HEK293 (cell line): ENCODE measurements at regions not wholly inside any gene's neighbourhood (a gene's known extent, or its start where the extent isn't known, plus 50 kb on each side); places are given as distances from the start of the nearest gene placed in this dataset.

Experiments
- YY1 ChIP-seq: fragments of 450-650 bp; formaldehyde crosslinking; IDR thresholded peaks from 2 replicates; pipeline ENCODE4 v1.5.1; 2018; ENCODE audit warnings: missing biosample characterization, missing genetic modification characterization
- ZNF19 ChIP-seq: fragments of 450-650 bp; formaldehyde crosslinking; IDR thresholded peaks from 2 replicates; pipeline ENCODE4; 2016; ENCODE audit warnings: missing biosample characterization, missing genetic modification characterization, low read depth
- ZNF311 ChIP-seq: fragments of 450-650 bp; formaldehyde crosslinking; IDR thresholded peaks from 2 replicates; pipeline ENCODE4 v1.5.1; 2017; ENCODE audit warnings: missing biosample characterization, missing genetic modification characterization, borderline replicate concordance
- TF ChIP-seq, protein P1 (sequence below): fragments of 450-650 bp; IDR thresholded peaks from 2 replicates; pipeline ENCODE4 v1.5.1; 2018; ENCODE audit warnings: missing biosample characterization, mild to moderate bottlenecking, missing genetic modification characterization
- TF ChIP-seq, protein P2 (sequence below): fragments of 450-650 bp; formaldehyde crosslinking; IDR thresholded peaks from 2 replicates; pipeline ENCODE4 v1.5.1; 2016; ENCODE audit warnings: missing biosample characterization, missing genetic modification characterization
- TF ChIP-seq, protein P3 (sequence below): fragments of 450-650 bp; formaldehyde crosslinking; IDR thresholded peaks from 2 replicates; pipeline ENCODE4 v1.5.1; 2016; ENCODE audit warnings: missing biosample characterization, missing genetic modification characterization

DNA sequence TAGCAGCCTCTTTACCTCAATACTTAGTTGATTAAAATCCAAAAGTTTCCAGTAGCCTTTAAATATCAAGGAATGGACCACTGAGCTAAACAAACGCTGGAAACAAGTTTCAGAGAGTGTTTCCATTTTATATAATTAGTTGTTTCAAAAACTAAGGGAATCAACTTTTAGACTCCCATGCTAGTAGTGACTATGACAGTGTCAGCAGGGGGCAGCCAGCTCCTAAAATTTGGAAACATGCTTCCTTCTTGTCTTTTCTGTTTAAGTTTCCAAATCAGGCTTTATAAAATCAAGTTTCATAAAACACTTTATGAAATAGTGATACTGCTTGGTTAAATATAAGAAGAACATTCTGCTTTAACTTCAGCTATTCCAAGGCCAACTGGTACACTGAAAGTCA is 138.2 kb upstream of the TMEM229A start:
- TF ChIP-seq, protein P1, sequence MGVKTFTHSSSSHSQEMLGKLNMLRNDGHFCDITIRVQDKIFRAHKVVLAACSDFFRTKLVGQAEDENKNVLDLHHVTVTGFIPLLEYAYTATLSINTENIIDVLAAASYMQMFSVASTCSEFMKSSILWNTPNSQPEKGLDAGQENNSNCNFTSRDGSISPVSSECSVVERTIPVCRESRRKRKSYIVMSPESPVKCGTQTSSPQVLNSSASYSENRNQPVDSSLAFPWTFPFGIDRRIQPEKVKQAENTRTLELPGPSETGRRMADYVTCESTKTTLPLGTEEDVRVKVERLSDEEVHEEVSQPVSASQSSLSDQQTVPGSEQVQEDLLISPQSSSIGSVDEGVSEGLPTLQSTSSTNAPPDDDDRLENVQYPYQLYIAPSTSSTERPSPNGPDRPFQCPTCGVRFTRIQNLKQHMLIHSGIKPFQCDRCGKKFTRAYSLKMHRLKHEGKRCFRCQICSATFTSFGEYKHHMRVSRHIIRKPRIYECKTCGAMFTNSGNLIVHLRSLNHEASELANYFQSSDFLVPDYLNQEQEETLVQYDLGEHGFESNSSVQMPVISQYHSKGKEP, result no peak
- TF ChIP-seq, protein P2, sequence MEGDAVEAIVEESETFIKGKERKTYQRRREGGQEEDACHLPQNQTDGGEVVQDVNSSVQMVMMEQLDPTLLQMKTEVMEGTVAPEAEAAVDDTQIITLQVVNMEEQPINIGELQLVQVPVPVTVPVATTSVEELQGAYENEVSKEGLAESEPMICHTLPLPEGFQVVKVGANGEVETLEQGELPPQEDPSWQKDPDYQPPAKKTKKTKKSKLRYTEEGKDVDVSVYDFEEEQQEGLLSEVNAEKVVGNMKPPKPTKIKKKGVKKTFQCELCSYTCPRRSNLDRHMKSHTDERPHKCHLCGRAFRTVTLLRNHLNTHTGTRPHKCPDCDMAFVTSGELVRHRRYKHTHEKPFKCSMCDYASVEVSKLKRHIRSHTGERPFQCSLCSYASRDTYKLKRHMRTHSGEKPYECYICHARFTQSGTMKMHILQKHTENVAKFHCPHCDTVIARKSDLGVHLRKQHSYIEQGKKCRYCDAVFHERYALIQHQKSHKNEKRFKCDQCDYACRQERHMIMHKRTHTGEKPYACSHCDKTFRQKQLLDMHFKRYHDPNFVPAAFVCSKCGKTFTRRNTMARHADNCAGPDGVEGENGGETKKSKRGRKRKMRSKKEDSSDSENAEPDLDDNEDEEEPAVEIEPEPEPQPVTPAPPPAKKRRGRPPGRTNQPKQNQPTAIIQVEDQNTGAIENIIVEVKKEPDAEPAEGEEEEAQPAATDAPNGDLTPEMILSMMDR, result 0 out of 2 replicates have a peak, but pooled peaks have one; percentile 19
- no peak for TF ChIP-seq ZNF311 (tag by site-specific recombination)
- TF ChIP-seq ZNF19 (tag by site-specific recombination), result no peak
- no peak for TF ChIP-seq YY1 (tag by site-specific recombination)
- TF ChIP-seq, protein P3, sequence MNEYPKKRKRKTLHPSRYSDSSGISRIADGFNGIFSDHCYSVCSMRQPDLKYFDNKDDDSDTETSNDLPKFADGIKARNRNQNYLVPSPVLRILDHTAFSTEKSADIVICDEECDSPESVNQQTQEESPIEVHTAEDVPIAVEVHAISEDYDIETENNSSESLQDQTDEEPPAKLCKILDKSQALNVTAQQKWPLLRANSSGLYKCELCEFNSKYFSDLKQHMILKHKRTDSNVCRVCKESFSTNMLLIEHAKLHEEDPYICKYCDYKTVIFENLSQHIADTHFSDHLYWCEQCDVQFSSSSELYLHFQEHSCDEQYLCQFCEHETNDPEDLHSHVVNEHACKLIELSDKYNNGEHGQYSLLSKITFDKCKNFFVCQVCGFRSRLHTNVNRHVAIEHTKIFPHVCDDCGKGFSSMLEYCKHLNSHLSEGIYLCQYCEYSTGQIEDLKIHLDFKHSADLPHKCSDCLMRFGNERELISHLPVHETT (tag by site-specific recombination), result no peak
